HEK293 (cell line): ENCODE measurements at regions not wholly inside any gene's neighbourhood (a gene's known extent, or its start where the extent isn't known, plus 50 kb on each side); places are given as distances from the start of the nearest gene placed in this dataset.
A peak's percentile ranks its signal among the peaks of the same experiment; 100 is the strongest.

Experiments used
- CTCF ChIA-PET: fragments of 350-600 bp; formaldehyde crosslinking; extraction: SDS; loops from one replicate; lab custom pipeline; 2021; ENCODE audit warnings: antibody characterized with exemption; lab: Yijun Ruan, JAX
- POLR2A ChIA-PET: fragments of 300-600 bp; formaldehyde crosslinking; extraction: SDS; loops from one replicate; lab custom pipeline; 2020; ENCODE audit warnings: antibody characterized with exemption, inconsistent platforms; lab: Yijun Ruan, JAX
- H3K27ac ChIP-seq: fragments of 200-500 bp; sonication (Bioruptor generic); 2 replicates; pipeline ENCODE4 v1.5.1; 2014; ENCODE audit warnings: low read depth, low read length, control low read depth, inconsistent platforms; ENCODE audit errors: extremely low read depth
- H3K36me3 ChIP-seq, 2 experiments: fragments of 200-500 bp in 1 of 2; sonication (Bioruptor generic) in 1 of 2; 1 replicate in 1 of 2; 2 replicates in 1 of 2; pipeline ENCODE4 v1.5.1; 2014 to 2017; ENCODE audit warnings: inconsistent platforms in 2 of 2, low read length in 2 of 2; ENCODE audit not compliant: control insufficient read depth in 2 of 2, insufficient read depth in 1 of 2
- H3K4me1 ChIP-seq: fragments of 200-500 bp; sonication (Bioruptor generic); 2 replicates; pipeline ENCODE4 v1.5.1; 2014; ENCODE audit warnings: mild to moderate bottlenecking, low read length, inconsistent platforms; ENCODE audit not compliant: control insufficient read depth, insufficient read depth
- H3K4me3 ChIP-seq: 2 replicates; pipeline ENCODE4 v1.5.1; 2011; ENCODE audit warnings: low read depth, mild to moderate bottlenecking, control low read depth, low read length, moderate library complexity
- H3K9me3 ChIP-seq: fragments of 200-500 bp; sonication (Bioruptor generic); 2 replicates; pipeline ENCODE4 v1.5.1; 2014; ENCODE audit warnings: low read depth, low read length, inconsistent platforms; ENCODE audit not compliant: control insufficient read depth, insufficient read depth
- KLF1 ChIP-seq: fragments of 450-650 bp; formaldehyde crosslinking; IDR thresholded peaks from 2 replicates; pipeline ENCODE4 v1.5.1; 2016; ENCODE audit warnings: missing biosample characterization, missing genetic modification characterization
- KLF16 ChIP-seq: fragments of 450-650 bp; formaldehyde crosslinking; IDR thresholded peaks from 2 replicates; pipeline ENCODE4 v1.5.1; 2017; ENCODE audit warnings: missing biosample characterization, missing genetic modification characterization
- PRDM1 ChIP-seq: fragments of 450-650 bp; formaldehyde crosslinking; IDR thresholded peaks from 2 replicates; pipeline ENCODE4; 2016; ENCODE audit warnings: missing biosample characterization, missing genetic modification characterization
- ZNF335 ChIP-seq: fragments of 450-650 bp; formaldehyde crosslinking; conservative IDR thresholded peaks from 2 replicates; pipeline ENCODE4 v1.5.1; 2016; ENCODE audit warnings: missing biosample characterization, missing genetic modification characterization
- ZNF341 ChIP-seq: fragments of 450-650 bp; formaldehyde crosslinking; IDR thresholded peaks from 2 replicates; pipeline ENCODE4; 2016; ENCODE audit warnings: low read depth, missing biosample characterization, missing genetic modification characterization
- ZNF37A ChIP-seq: fragments of 450-650 bp; IDR thresholded peaks from 2 replicates; pipeline ENCODE4 v1.5.1; 2018; ENCODE audit warnings: missing biosample characterization, missing genetic modification characterization
- ZNF404 ChIP-seq: fragments of 450-650 bp; formaldehyde crosslinking; IDR thresholded peaks from 2 replicates; pipeline ENCODE4 v1.5.1; 2017; ENCODE audit warnings: missing biosample characterization, missing genetic modification characterization
- ZNF521 ChIP-seq: fragments of 450-650 bp; formaldehyde crosslinking; IDR thresholded peaks from 2 replicates; pipeline ENCODE4 v1.5.1; 2017; ENCODE audit warnings: missing biosample characterization, mild to moderate bottlenecking, missing genetic modification characterization
- ZNF558 ChIP-seq: fragments of 450-650 bp; formaldehyde crosslinking; IDR thresholded peaks from 2 replicates; pipeline ENCODE4 v1.5.1; 2016; ENCODE audit warnings: missing biosample characterization, missing genetic modification characterization
- ZNF585B ChIP-seq: fragments of 450-650 bp; formaldehyde crosslinking; IDR thresholded peaks from 2 replicates; pipeline ENCODE4 v1.5.1; 2016; ENCODE audit warnings: missing biosample characterization, missing genetic modification characterization
- ZNF664 ChIP-seq: fragments of 450-650 bp; formaldehyde crosslinking; IDR thresholded peaks from 2 replicates; pipeline ENCODE4 v1.5.1; 2016; ENCODE audit warnings: missing biosample characterization, missing genetic modification characterization
- ZNF76 ChIP-seq: fragments of 450-650 bp; formaldehyde crosslinking; IDR thresholded peaks from 2 replicates; pipeline ENCODE4; 2016; ENCODE audit warnings: low read depth, missing biosample characterization, missing genetic modification characterization, borderline replicate concordance
- ZNF776 ChIP-seq: fragments of 450-650 bp; formaldehyde crosslinking; IDR thresholded peaks from 2 replicates; pipeline ENCODE4 v1.5.0; 2017; ENCODE audit warnings: missing biosample characterization, missing genetic modification characterization, borderline replicate concordance
- ZNF830 ChIP-seq: fragments of 450-650 bp; IDR thresholded peaks from 2 replicates; pipeline ENCODE4 v1.5.0; 2018; ENCODE audit warnings: missing biosample characterization, missing genetic modification characterization, low read depth, mild to moderate bottlenecking, moderate library complexity
- ZNF843 ChIP-seq: fragments of 450-650 bp; formaldehyde crosslinking; IDR thresholded peaks from 2 replicates; pipeline ENCODE4 v1.5.1; 2016; ENCODE audit warnings: missing biosample characterization, missing genetic modification characterization
- TF ChIP-seq, protein P1 (sequence below): fragments of 450-650 bp; formaldehyde crosslinking; IDR thresholded peaks from 2 replicates; pipeline ENCODE4 v1.5.1; 2017; ENCODE audit warnings: missing biosample characterization, missing genetic modification characterization
- TF ChIP-seq, protein P2 (sequence below): fragments of 450-650 bp; formaldehyde crosslinking; IDR thresholded peaks from 2 replicates; pipeline ENCODE4 v1.5.1; 2016; ENCODE audit warnings: missing biosample characterization, missing genetic modification characterization
- TF ChIP-seq, protein P3 (sequence below): fragments of 450-650 bp; formaldehyde crosslinking; IDR thresholded peaks from 2 replicates; pipeline ENCODE4 v1.5.1; 2016; ENCODE audit warnings: missing biosample characterization, missing genetic modification characterization
- TF ChIP-seq, protein P4 (sequence below): fragments of 450-650 bp; IDR thresholded peaks from 2 replicates; pipeline ENCODE4 v1.5.1; 2018; ENCODE audit warnings: missing biosample characterization, missing genetic modification characterization
- TF ChIP-seq, protein P5 (sequence below): fragments of 450-650 bp; formaldehyde crosslinking; conservative IDR thresholded peaks from 2 replicates; pipeline ENCODE4 v1.5.1; 2016; ENCODE audit warnings: low read depth, missing biosample characterization, missing genetic modification characterization
- TF ChIP-seq, protein P6 (sequence below): fragments of 450-650 bp; formaldehyde crosslinking; IDR thresholded peaks from 2 replicates; pipeline ENCODE4 v1.5.1; 2017; ENCODE audit warnings: missing biosample characterization, missing genetic modification characterization

DNA sequence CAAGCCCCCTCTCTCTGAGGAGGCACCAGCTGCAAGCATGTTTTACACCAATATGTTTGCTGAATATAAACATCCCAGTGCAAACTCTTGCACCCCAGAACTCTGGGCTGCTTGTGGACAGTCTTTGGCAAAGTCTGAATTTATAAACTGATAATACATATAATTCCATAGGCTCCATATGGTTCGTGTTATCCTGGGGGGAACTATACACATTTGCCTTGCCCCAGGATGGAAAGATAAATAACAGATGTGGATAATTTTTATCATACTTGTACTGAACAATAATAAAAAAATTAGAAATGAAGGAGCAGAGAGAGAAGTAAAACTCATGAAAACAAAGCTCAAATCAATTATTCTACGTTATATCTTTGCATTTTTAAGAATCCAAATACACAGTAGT lies 50.6 kb upstream of the GAS1 start (continued):
- TF ChIP-seq, protein P1, sequence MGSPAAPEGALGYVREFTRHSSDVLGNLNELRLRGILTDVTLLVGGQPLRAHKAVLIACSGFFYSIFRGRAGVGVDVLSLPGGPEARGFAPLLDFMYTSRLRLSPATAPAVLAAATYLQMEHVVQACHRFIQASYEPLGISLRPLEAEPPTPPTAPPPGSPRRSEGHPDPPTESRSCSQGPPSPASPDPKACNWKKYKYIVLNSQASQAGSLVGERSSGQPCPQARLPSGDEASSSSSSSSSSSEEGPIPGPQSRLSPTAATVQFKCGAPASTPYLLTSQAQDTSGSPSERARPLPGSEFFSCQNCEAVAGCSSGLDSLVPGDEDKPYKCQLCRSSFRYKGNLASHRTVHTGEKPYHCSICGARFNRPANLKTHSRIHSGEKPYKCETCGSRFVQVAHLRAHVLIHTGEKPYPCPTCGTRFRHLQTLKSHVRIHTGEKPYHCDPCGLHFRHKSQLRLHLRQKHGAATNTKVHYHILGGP: no peak
- TF ChIP-seq ZNF521 (tag by site-specific recombination) (no peak), ZNF76 (tag by site-specific recombination) (no peak), ZNF404 (no peak), KLF1 (no peak)
- TF ChIP-seq, protein P2, sequence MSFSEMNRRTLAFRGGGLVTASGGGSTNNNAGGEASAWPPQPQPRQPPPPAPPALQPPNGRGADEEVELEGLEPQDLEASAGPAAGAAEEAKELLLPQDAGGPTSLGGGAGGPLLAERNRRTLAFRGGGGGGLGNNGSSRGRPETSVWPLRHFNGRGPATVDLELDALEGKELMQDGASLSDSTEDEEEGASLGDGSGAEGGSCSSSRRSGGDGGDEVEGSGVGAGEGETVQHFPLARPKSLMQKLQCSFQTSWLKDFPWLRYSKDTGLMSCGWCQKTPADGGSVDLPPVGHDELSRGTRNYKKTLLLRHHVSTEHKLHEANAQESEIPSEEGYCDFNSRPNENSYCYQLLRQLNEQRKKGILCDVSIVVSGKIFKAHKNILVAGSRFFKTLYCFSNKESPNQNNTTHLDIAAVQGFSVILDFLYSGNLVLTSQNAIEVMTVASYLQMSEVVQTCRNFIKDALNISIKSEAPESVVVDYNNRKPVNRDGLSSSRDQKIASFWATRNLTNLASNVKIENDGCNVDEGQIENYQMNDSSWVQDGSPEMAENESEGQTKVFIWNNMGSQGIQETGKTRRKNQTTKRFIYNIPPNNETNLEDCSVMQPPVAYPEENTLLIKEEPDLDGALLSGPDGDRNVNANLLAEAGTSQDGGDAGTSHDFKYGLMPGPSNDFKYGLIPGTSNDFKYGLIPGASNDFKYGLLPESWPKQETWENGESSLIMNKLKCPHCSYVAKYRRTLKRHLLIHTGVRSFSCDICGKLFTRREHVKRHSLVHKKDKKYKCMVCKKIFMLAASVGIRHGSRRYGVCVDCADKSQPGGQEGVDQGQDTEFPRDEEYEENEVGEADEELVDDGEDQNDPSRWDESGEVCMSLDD (tag by site-specific recombination): no peak

DNA sequence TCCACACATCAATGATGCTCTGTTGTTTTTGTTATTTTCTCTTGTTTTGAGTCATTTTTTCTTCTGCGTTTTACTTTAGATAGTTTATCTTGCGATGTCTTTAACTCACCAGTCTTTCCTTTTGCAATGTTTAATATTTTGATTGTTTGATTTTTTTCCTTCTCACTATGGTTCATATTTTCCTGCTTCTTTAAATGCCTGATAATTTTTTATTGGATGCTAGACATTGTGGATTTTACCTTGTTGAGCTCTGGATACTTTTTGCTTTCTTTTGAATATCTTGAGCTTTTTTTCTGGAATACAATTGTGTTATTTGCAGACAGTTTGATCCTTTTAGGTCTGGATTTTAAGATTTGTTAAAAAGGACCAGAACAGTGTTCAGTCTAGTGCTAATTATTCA lies 55.2 kb upstream of the GAS1 start:
- TF ChIP-seq, protein P3, sequence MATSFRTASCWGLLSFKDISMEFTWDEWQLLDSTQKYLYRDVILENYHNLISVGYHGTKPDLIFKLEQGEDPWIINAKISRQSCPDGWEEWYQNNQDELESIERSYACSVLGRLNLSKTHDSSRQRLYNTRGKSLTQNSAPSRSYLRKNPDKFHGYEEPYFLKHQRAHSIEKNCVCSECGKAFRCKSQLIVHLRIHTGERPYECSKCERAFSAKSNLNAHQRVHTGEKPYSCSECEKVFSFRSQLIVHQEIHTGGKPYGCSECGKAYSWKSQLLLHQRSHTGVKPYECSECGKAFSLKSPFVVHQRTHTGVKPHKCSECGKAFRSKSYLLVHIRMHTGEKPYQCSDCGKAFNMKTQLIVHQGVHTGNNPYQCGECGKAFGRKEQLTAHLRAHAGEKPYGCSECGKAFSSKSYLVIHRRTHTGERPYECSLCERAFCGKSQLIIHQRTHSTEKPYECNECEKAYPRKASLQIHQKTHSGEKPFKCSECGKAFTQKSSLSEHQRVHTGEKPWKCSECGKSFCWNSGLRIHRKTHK (tag by site-specific recombination): peak; percentile 93
- no peak for TF ChIP-seq ZNF830 (tag by site-specific recombination)
- Histone ChIP-seq H3K4me1 (no peaks in the 10 kb centered on the region), H3K9me3 (no peaks in the 10 kb centered on the region), H3K4me3 (no peak overlapping the region), H3K36me3 (no peaks in the 10 kb centered on the region), H3K27ac (no peak overlapping the region)
- POLR2A ChIA-PET: interaction anchor here (0.7 kb wide), 1 partner anchor 10 kb away, joined by 4 read pairs; no protein-coding TSS in a partner anchor
- CTCF ChIA-PET: interaction anchor here (0.7 to 0.9 kb wide), 2 partner anchors 245 to 534 kb away, joined by 3 to 4 read pairs; no protein-coding TSS in a partner anchor

DNA sequence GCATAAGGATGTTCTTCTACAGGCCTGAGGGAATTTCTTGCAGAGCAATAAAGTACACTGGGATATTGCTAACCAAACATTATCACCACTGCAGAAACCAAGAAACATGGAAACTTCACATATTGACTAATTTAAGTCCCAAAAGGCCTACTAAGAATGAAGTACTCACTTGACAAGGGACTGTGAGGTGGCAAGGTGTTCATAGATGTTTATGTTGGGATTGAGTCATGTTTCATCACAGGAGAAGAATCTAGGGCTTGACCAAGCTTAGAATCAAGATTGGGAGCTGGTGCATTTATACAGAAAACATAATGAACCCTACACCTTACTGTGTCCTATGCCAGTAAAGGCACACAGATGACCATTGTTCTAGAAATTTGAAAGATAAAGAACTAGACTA lies 56.7 kb upstream of the GAS1 start:
- Histone ChIP-seq H3K36me3 (no peaks in the 10 kb centered on the region), H3K9me3 (no peaks in the 10 kb centered on the region), H3K4me1 (no peaks in the 10 kb centered on the region; the same call in 1 of the 2 replicates), H3K4me3 (no peak overlapping the region), H3K27ac (no peak overlapping the region)
- ChIA-PET POLR2A (no interaction called here), CTCF (interaction anchor here (0.9 kb wide), 1 partner anchor 24 kb away, joined by 3 read pairs; no protein-coding TSS in a partner anchor)
- TF ChIP-seq, protein P4, sequence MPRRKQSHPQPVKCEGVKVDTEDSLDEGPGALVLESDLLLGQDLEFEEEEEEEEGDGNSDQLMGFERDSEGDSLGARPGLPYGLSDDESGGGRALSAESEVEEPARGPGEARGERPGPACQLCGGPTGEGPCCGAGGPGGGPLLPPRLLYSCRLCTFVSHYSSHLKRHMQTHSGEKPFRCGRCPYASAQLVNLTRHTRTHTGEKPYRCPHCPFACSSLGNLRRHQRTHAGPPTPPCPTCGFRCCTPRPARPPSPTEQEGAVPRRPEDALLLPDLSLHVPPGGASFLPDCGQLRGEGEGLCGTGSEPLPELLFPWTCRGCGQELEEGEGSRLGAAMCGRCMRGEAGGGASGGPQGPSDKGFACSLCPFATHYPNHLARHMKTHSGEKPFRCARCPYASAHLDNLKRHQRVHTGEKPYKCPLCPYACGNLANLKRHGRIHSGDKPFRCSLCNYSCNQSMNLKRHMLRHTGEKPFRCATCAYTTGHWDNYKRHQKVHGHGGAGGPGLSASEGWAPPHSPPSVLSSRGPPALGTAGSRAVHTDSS (tag by site-specific recombination): no peak
- TF ChIP-seq ZNF558 (no peak), ZNF776 (tag by site-specific recombination) (no peak), KLF16 (tag by site-specific recombination) (no peak), ZNF335 (tag by site-specific recombination) (no peak), ZNF341 (tag by site-specific recombination) (no peak), ZNF843 (tag by site-specific recombination) (no peak), ZNF585B (tag by site-specific recombination) (no peak), PRDM1 (no peak), ZNF37A (tag by site-specific recombination) (no peak), ZNF664 (tag by site-specific recombination) (no peak)
- TF ChIP-seq, protein P5, sequence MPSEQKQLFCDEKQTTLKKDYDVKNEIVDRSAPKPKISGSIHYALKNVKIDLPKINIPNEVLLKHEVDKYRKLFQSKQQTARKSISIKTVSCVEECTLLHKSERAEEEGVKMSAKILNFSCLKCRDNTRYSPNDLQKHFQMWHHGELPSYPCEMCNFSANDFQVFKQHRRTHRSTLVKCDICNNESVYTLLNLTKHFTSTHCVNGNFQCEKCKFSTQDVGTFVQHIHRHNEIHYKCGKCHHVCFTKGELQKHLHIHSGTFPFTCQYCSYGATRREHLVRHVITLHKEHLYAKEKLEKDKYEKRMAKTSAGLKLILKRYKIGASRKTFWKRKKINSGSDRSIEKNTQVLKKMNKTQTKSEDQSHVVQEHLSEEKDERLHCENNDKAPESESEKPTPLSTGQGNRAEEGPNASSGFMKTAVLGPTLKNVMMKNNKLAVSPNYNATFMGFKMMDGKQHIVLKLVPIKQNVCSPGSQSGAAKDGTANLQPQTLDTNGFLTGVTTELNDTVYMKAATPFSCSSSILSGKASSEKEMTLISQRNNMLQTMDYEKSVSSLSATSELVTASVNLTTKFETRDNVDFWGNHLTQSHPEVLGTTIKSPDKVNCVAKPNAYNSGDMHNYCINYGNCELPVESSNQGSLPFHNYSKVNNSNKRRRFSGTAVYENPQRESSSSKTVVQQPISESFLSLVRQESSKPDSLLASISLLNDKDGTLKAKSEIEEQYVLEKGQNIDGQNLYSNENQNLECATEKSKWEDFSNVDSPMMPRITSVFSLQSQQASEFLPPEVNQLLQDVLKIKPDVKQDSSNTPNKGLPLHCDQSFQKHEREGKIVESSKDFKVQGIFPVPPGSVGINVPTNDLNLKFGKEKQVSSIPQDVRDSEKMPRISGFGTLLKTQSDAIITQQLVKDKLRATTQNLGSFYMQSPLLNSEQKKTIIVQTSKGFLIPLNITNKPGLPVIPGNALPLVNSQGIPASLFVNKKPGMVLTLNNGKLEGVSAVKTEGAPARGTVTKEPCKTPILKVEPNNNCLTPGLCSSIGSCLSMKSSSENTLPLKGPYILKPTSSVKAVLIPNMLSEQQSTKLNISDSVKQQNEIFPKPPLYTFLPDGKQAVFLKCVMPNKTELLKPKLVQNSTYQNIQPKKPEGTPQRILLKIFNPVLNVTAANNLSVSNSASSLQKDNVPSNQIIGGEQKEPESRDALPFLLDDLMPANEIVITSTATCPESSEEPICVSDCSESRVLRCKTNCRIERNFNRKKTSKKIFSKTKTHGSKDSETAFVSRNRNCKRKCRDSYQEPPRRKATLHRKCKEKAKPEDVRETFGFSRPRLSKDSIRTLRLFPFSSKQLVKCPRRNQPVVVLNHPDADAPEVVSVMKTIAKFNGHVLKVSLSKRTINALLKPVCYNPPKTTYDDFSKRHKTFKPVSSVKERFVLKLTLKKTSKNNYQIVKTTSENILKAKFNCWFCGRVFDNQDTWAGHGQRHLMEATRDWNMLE (tag by site-specific recombination): no peak
- TF ChIP-seq, protein P6, sequence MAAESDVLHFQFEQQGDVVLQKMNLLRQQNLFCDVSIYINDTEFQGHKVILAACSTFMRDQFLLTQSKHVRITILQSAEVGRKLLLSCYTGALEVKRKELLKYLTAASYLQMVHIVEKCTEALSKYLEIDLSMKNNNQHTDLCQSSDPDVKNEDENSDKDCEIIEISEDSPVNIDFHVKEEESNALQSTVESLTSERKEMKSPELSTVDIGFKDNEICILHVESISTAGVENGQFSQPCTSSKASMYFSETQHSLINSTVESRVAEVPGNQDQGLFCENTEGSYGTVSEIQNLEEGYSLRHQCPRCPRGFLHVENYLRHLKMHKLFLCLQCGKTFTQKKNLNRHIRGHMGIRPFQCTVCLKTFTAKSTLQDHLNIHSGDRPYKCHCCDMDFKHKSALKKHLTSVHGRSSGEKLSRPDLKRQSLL (tag by site-specific recombination): no peak
